Lung (tissue), 11 donors: ENCODE measurements at regions not wholly inside any gene's neighbourhood (a gene's known extent, or its start where the extent isn't known, plus 50 kb on each side); places are given as distances from the start of the nearest gene placed in this dataset.
A peak's percentile ranks its signal among the peaks of the same experiment; 100 is the strongest.

Experiments used
- ATAC-seq: fragments of 200-7000 bp; cut with Tn5 transposase; one replicate; pipeline ENCODE4 v1.9.1; 2020; ENCODE audit warnings: moderate number of reproducible peaks; ENCODE audit not compliant: insufficient read depth, low FRiP score
- DNase-seq, 3 donors: peaks; one replicate each; pipeline ENCODE4 v3.0.0-alpha.2; 2013 to 2017
- H3K27ac ChIP-seq, 2 donors: one replicate each; pipeline ENCODE4 v1.5.1; 2013; ENCODE audit warnings: mild to moderate bottlenecking in 2 of 2, moderate library complexity in 2 of 2, control low read depth in 1 of 2, inconsistent platforms in 1 of 2, low read depth in 1 of 2, low read length in 1 of 2
- H3K27me3 ChIP-seq, 3 donors: one replicate each; pipeline ENCODE4 v1.5.1; 2013; ENCODE audit warnings: low read length in 2 of 3; ENCODE audit not compliant: control insufficient read depth in 3 of 3, insufficient read depth in 3 of 3
- H3K36me3 ChIP-seq, 4 donors: one replicate each; pipeline ENCODE4 v1.5.1; 2013; ENCODE audit warnings: low read length in 4 of 4, mild to moderate bottlenecking in 1 of 4, moderate library complexity in 1 of 4; ENCODE audit not compliant: control insufficient read depth in 4 of 4, insufficient read depth in 4 of 4
- H3K4me1 ChIP-seq, 5 donors: one replicate each; pipeline ENCODE4 v1.5.1; 2013; ENCODE audit warnings: low read length in 5 of 5, mild to moderate bottlenecking in 2 of 5, moderate library complexity in 1 of 5; ENCODE audit not compliant: control insufficient read depth in 5 of 5, insufficient read depth in 5 of 5
- H3K4me3 ChIP-seq: one replicate; pipeline ENCODE4 v1.5.1; 2013; ENCODE audit warnings: mild to moderate bottlenecking, control low read depth, moderate library complexity
- H3K9ac ChIP-seq, 2 donors: one replicate each; pipeline ENCODE4 v1.5.1; 2013; ENCODE audit warnings: low read length in 2 of 2, control low read depth in 1 of 2; ENCODE audit not compliant: insufficient read depth in 1 of 2
- H3K9me3 ChIP-seq, 4 donors: one replicate each; pipeline ENCODE4 v1.5.1; 2013; ENCODE audit warnings: low read length in 3 of 4, mild to moderate bottlenecking in 1 of 4, moderate library complexity in 1 of 4; ENCODE audit not compliant: control insufficient read depth in 4 of 4, insufficient read depth in 3 of 4
- CTCF ChIP-seq: IDR thresholded peaks from 2 replicates; pipeline ENCODE4 v1.5.1; 2012; ENCODE audit warnings: mild to moderate bottlenecking; ENCODE audit errors: control extremely low read depth, extremely low read depth
- WGBS, 2 donors: extraction: QIAGEN DNeasy Blood & Tissue Kit; methylation state at CpG; one replicate each; pipeline ENCODE4 v1.1.7; 2013; 5-methylcytosine and 5-hydroxymethylcytosine counted together
- donor health status: control.
- donor health status: control.
- donor health status: Bipolar disorder and iron deficiency.
- donor health status: healthy.
- donor health status: DM: yes; HTN: yes; CAD: no.

GRCh38 chr5:167973126-167973525 lies 318.3 kb upstream of the WWC1 start:
- Histone ChIP-seq H3K4me3 (no peak overlapping the region), H3K27ac (no peak overlapping the region), H3K9me3 (no peaks in the 10 kb centered on the region), H3K36me3 (peaks cover 0 to 2% (median 0%) of the 10 kb centered on the region in 4 donors), H3K9ac (peak overlapping the region in 1 of 2 donors; percentile 42), H3K27me3 (no peaks in the 10 kb centered on the region), H3K4me1 (peaks cover 0 to 6% (median 4%) of the 10 kb centered on the region in 5 donors)
- ATAC-seq (no peak), DNase-seq (peak in 1 of 3 donors; percentile 32)
- WGBS, 2 donors: 86 to 87% methylated on average over 4 of the region's 4 CpGs
- no peak for TF ChIP-seq CTCF

- WGBS, 2 donors: 86 to 88% methylated on average over 1 of the region's 1 CpG
- ATAC-seq (no peak), DNase-seq (no peak)
- Histone ChIP-seq H3K27me3 (peaks cover 0 to 20% (median 0%) of the 10 kb centered on the region in 3 donors), H3K36me3 (no peaks in the 10 kb centered on the region), H3K4me3 (no peak overlapping the region), H3K27ac (peak overlapping the region in 1 of 2 donors; percentile 12), H3K4me1 (peaks cover 0 to 6% (median 1%) of the 10 kb centered on the region in 5 donors), H3K9me3 (peaks cover 0 to 1% (median 0%) of the 10 kb centered on the region in 4 donors), H3K9ac (no peak overlapping the region)
- TF ChIP-seq CTCF: no peak
These were observed 306.5 kb upstream of the WWC1 start for GRCh38 chr5:167984951-167985350.

GRCh38 chr5:167985373-167985772 lies 306.1 kb upstream of the WWC1 start:
- no peak for TF ChIP-seq CTCF
- H3K4me1 ChIP-seq: peaks cover 0 to 6% (median 1%) of the 10 kb centered on the region in 5 donors
- H3K27ac ChIP-seq: peak overlapping the region in 1 of 2 donors; percentile 12
- peaks cover 0 to 18% (median 0%) of the 10 kb centered on the region in 3 donors for H3K27me3 ChIP-seq
- H3K9ac ChIP-seq: no peak overlapping the region
- ATAC-seq: no peak
- no peaks in the 10 kb centered on the region for H3K36me3 ChIP-seq
- WGBS, 2 donors: 57 to 64% methylated on average over 8 of the region's 8 CpGs
- peaks cover 0 to 1% (median 0%) of the 10 kb centered on the region in 4 donors for H3K9me3 ChIP-seq
- no peak overlapping the region for H3K4me3 ChIP-seq
- DNase-seq: no peak
